Effector memory CD4-positive, alpha-beta T cell (primary cell): ENCODE measurements at regions not wholly inside any gene's neighbourhood (a gene's known extent, or its start where the extent isn't known, plus 50 kb on each side); places are given as distances from the start of the nearest gene placed in this dataset.

Experiments used
- DNase-seq, 3 donors: peaks; one replicate each; pipeline ENCODE4 v3.0.0-alpha.2; 2020
- H3K27ac ChIP-seq: 2 replicates; pipeline ENCODE4 v1.7.0; 2013; ENCODE audit warnings: mild to moderate bottlenecking, low read length, moderate library complexity; ENCODE audit not compliant: insufficient read depth, poor library complexity, severe bottlenecking
- H3K27me3 ChIP-seq: replicated peaks from 2 replicates; pipeline ENCODE4 v1.7.0; 2013; ENCODE audit warnings: mild to moderate bottlenecking, low read length; ENCODE audit not compliant: insufficient read depth, control insufficient read depth, poor library complexity, severe bottlenecking
- H3K36me3 ChIP-seq: 2 replicates; pipeline ENCODE4 v1.7.0; 2013; ENCODE audit warnings: mild to moderate bottlenecking, low read length, moderate library complexity; ENCODE audit not compliant: control insufficient read depth, insufficient read depth
- H3K4me1 ChIP-seq: 2 replicates; pipeline ENCODE4 v1.7.0; 2013; ENCODE audit warnings: low read length, mild to moderate bottlenecking; ENCODE audit not compliant: control insufficient read depth, insufficient read depth, poor library complexity, severe bottlenecking
- H3K4me3 ChIP-seq: 2 replicates; pipeline ENCODE4 v1.7.0; 2013; ENCODE audit warnings: low read length, low read depth, mild to moderate bottlenecking; ENCODE audit not compliant: insufficient read depth, poor library complexity, severe bottlenecking
- H3K9me3 ChIP-seq: 2 replicates; pipeline ENCODE4 v1.7.0; 2013; ENCODE audit warnings: mild to moderate bottlenecking, low read length, moderate library complexity; ENCODE audit not compliant: control insufficient read depth

DNA sequence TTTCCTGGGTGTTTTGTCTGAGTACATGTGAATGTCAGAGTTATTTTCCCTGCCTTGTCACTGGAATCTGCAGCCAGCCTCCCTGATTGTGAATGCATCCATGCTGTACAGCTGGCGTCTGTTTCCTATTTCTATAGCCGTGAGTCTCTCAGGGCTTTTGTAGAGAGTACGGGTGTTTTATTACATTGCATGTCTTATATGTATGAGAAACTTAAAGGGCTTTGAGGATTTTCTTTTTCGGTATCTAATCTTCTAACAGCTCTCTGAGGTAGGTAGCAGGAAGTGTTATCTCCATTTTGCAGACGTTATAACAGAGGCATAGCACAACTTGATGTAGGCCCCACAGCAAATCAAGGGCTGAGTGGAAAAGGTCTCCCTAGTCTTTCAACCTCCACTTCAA lies 272.9 kb downstream of the PRL start:
- H3K27me3 ChIP-seq, result no peaks in the 10 kb centered on the region
- no peak overlapping the region for H3K4me3 ChIP-seq
- H3K36me3 ChIP-seq, result no peaks in the 10 kb centered on the region
- no peak for DNase-seq
- no peak overlapping the region for H3K27ac ChIP-seq
- no peaks in the 10 kb centered on the region for H3K4me1 ChIP-seq
- H3K9me3 ChIP-seq, result no peaks in the 10 kb centered on the region

DNA sequence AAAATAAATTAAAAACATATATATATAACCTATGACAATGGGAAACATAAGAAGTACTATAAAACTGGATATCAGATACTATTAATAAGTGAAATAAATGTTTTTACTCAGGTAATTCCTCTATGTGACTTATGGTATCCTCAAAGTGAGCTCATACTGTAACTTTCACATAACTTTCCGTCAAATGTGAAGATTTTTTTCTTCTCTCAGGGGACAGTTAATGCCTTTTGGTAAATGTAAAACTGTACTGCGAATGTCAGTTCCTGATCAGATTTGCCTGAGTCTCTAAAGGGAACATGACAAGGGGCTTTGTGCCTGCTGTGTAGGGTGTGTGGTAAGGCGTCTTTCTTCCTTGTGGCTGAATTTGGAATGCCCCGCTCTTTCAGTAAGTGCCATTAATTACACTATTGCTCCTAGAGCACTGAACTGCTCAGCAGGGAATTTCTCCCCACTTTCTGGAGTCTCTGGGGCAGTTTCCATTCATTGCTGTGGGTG lies 271.8 kb downstream of the PRL start:
- H3K36me3 ChIP-seq, result no peaks in the 10 kb centered on the region
- no peak for DNase-seq
- no peaks in the 10 kb centered on the region for H3K27me3 ChIP-seq
- no peak overlapping the region for H3K4me3 ChIP-seq
- no peak overlapping the region for H3K27ac ChIP-seq
- H3K4me1 ChIP-seq, result no peaks in the 10 kb centered on the region
- no peaks in the 10 kb centered on the region for H3K9me3 ChIP-seq

- no peak overlapping the region for H3K27ac ChIP-seq
- H3K27me3 ChIP-seq, result no peaks in the 10 kb centered on the region
- DNase-seq, result no peak
- H3K4me3 ChIP-seq, result no peak overlapping the region
- H3K36me3 ChIP-seq, result no peaks in the 10 kb centered on the region
- no peaks in the 10 kb centered on the region for H3K4me1 ChIP-seq
- H3K9me3 ChIP-seq, result no peaks in the 10 kb centered on the region
Observed at GRCh38 chr6:22025468-22026163, 271.2 kb downstream of the PRL start.

DNA sequence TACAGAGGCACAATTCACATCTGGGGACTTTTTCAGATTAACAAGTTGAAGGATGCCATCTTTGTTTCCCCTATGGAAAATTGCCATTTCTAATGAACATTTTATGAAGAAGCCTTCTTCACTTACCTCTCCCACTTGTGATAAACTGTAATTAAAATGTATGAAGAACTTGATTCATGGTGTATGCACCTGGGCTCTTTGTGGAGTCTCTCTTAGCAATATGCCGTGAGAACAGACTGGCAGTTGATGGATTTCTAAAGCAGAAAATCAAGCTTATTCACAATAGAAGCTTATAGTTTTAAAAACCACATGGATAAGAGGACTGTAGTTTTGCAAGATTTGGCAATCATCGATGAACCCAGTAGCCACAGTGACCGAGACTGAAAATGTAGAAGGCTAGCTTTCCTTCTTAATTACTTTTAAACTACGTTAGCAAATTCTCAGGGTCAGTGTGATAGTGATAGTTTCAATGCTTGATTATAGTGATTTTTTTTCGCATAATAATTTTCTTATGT lies 270.6 kb downstream of the PRL start:
- Histone ChIP-seq H3K9me3 (no peaks in the 10 kb centered on the region), H3K27me3 (no peaks in the 10 kb centered on the region), H3K4me3 (no peak overlapping the region), H3K27ac (no peak overlapping the region), H3K4me1 (no peaks in the 10 kb centered on the region), H3K36me3 (no peaks in the 10 kb centered on the region)
- no peak for DNase-seq

- no peaks in the 10 kb centered on the region for H3K36me3 ChIP-seq
- no peaks in the 10 kb centered on the region for H3K4me1 ChIP-seq
- DNase-seq, result no peak
- no peaks in the 10 kb centered on the region for H3K27me3 ChIP-seq
- no peak overlapping the region for H3K27ac ChIP-seq
- H3K9me3 ChIP-seq, result no peaks in the 10 kb centered on the region
- no peak overlapping the region for H3K4me3 ChIP-seq
Observed at GRCh38 chr6:22027040-22027725, 269.7 kb downstream of the PRL start.

- H3K27me3 ChIP-seq, result no peaks in the 10 kb centered on the region
- no peaks in the 10 kb centered on the region for H3K9me3 ChIP-seq
- no peak for DNase-seq
- no peaks in the 10 kb centered on the region for H3K36me3 ChIP-seq
- no peaks in the 10 kb centered on the region for H3K4me1 ChIP-seq
- H3K27ac ChIP-seq, result no peak overlapping the region
- H3K4me3 ChIP-seq, result no peak overlapping the region
Observed at GRCh38 chr6:22028403-22029090, 268.3 kb downstream of the PRL start.

GRCh38 chr6:22029171-22029570 lies 267.7 kb downstream of the PRL start:
- H3K36me3 ChIP-seq, result no peaks in the 10 kb centered on the region
- no peak for DNase-seq
- H3K27ac ChIP-seq, result no peak overlapping the region
- H3K9me3 ChIP-seq, result no peaks in the 10 kb centered on the region
- H3K4me3 ChIP-seq, result no peak overlapping the region
- H3K4me1 ChIP-seq, result no peaks in the 10 kb centered on the region
- no peaks in the 10 kb centered on the region for H3K27me3 ChIP-seq

GRCh38 chr6:22030730-22031619 lies 265.9 kb downstream of the PRL start:
- H3K4me3 ChIP-seq, result no peak overlapping the region
- H3K4me1 ChIP-seq, result no peaks in the 10 kb centered on the region
- H3K27ac ChIP-seq, result no peak overlapping the region
- H3K27me3 ChIP-seq, result no peaks in the 10 kb centered on the region
- no peaks in the 10 kb centered on the region for H3K9me3 ChIP-seq
- no peaks in the 10 kb centered on the region for H3K36me3 ChIP-seq
- DNase-seq, result no peak

DNA sequence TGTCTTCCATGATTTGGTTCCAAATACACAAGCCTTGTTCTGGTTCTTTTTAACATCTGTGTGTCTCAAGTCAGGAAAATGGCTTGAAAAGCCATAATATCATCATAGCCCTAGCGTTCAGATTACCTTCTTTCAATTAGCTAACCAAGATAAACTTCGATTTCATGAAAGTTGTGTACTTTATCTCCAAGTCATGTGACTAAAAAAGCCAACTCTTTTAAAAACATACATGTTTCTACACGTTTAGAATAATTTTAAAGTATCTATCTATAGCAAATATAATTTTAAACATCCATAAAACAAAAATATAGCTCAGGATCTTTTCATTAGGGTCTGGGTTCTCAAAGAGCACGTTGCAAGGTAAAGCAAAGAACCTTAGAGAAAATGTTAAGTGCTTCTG lies 261.1 kb downstream of the PRL start:
- Histone ChIP-seq H3K9me3 (no peaks in the 10 kb centered on the region), H3K4me3 (no peak overlapping the region), H3K36me3 (no peaks in the 10 kb centered on the region), H3K27ac (no peak overlapping the region), H3K27me3 (no peaks in the 10 kb centered on the region), H3K4me1 (no peaks in the 10 kb centered on the region)
- DNase-seq, result no peak
